A673 (cell line): ENCODE measurements at regions not wholly inside any gene's neighbourhood (a gene's known extent, or its start where the extent isn't known, plus 50 kb on each side); places are given as distances from the start of the nearest gene placed in this dataset.
"Not testable (repeated sequence)": the region's sequence is repeated elsewhere in the genome, so short reads cannot be mapped to it uniquely, and the experiment has no call there.

ENCODE experiments used
- BruUV-seq: library from RNA; stranded (reverse); fragments of 400-500 nt; replicated peaks from 2 replicates; lab custom pipeline; 2021; lab: Mats Ljungman, UMichigan
- CTCF ChIA-PET: fragments of 300-600 bp; sonication (Branson Sonifier 250); formaldehyde crosslinking; loops from one replicate; lab custom pipeline; 2022; ENCODE audit warnings: antibody characterized with exemption; lab: Charles Lee
- POLR2A ChIA-PET: fragments of 300-600 bp; sonication (Branson Sonifier 250); formaldehyde crosslinking; loops from one replicate; lab custom pipeline; 2022; ENCODE audit warnings: antibody characterized with exemption; ENCODE audit not compliant: low non-redundant PET; lab: Charles Lee
- DNase-seq: peaks from one replicate; pipeline ENCODE4 v3.0.0-alpha.2; 2015; ENCODE audit warnings: low spot score
- H3K27ac ChIP-seq: fragments of 200-600 bp; sonication (generic); 2 replicates; pipeline ENCODE4 v1.5.1; 2016; ENCODE audit warnings: mixed run types, low read depth, mild to moderate bottlenecking, mixed read lengths, antibody characterized with exemption, low read length; ENCODE audit not compliant: poor library complexity, severe bottlenecking
- H3K27me3 ChIP-seq: fragments of 200-600 bp; sonication (generic); replicated peaks from 2 replicates; pipeline ENCODE4 v1.6.1; 2017; ENCODE audit warnings: mixed run types, low read depth, mild to moderate bottlenecking, mixed read lengths, antibody characterized with exemption, low read length; ENCODE audit not compliant: insufficient read depth, poor library complexity
- H3K36me3 ChIP-seq: fragments of 200-600 bp; sonication (generic); 2 replicates; pipeline ENCODE4 v1.6.1; 2016; ENCODE audit warnings: mixed run types, mild to moderate bottlenecking, mixed read lengths, antibody characterized with exemption, low read length; ENCODE audit not compliant: insufficient read depth, poor library complexity, severe bottlenecking
- H3K4me1 ChIP-seq: fragments of 200-600 bp; sonication (generic); 2 replicates; pipeline ENCODE4 v1.6.1; 2017; ENCODE audit warnings: mixed run types, mild to moderate bottlenecking, mixed read lengths, antibody characterized with exemption, low read length; ENCODE audit not compliant: insufficient read depth, poor library complexity, severe bottlenecking
- H3K4me3 ChIP-seq: fragments of 200-600 bp; sonication (generic); 2 replicates; pipeline ENCODE4 v1.5.1; 2016; ENCODE audit warnings: low read depth, mixed run types, mild to moderate bottlenecking, mixed read lengths, low read length; ENCODE audit not compliant: poor library complexity, severe bottlenecking
- H3K9me3 ChIP-seq: fragments of 200-600 bp; sonication (generic); 2 replicates; pipeline ENCODE4 v1.6.1; 2016; ENCODE audit warnings: mixed run types, low read depth, mild to moderate bottlenecking, mixed read lengths, antibody characterized with exemption, low read length; ENCODE audit not compliant: poor library complexity, severe bottlenecking
- EZH2 ChIP-seq: fragments of 200-600 bp; sonication (generic); IDR thresholded peaks from 2 replicates; pipeline ENCODE4 v1.6.1; 2017; ENCODE audit warnings: borderline replicate concordance, low read depth, mild to moderate bottlenecking, mixed read lengths, antibody characterized with exemption, low read length; ENCODE audit not compliant: poor library complexity, severe bottlenecking
- intact Hi-C: fragments of 100-400 bp; cut with micrococcal nuclease; formaldehyde crosslinking; loops from one replicate; pipeline ENCODE4 v1.10.0; 2022; ENCODE audit not compliant: unreplicated experiment
- TF ChIP-seq, protein P1 (sequence below): fragments of 300-800, 200-600 bp; sonication (generic); conservative IDR thresholded peaks from 2 replicates; pipeline ENCODE4 v1.5.1; 2017; ENCODE audit warnings: low read depth, mild to moderate bottlenecking, antibody characterized with exemption, low read length, moderate library complexity, mixed read lengths

DNA sequence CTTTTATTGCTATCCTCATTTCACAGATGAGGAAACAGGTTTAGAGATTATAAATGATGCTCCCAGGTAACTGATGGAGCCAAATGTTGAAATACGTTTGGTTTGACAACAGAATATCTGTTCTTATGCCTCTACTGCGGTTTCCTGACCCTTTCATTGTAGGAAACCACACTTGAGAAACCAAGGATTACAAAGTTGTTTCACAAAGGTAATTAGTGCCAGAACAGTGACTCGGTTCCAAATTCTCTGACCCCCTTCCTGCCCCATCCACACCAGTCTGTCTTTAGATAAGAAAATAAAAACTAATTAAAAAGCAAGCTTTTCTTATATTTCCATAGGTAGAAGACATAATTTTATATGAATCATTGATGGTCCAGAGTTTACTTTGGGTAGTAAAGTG, 393.7 kb upstream of the MBL2 start:
- intact Hi-C loops, result no loop called here
- ChIA-PET CTCF (no interaction called here), POLR2A (no interaction called here)
- peaks cover 13% of the 10 kb centered on the region for H3K9me3 ChIP-seq
- BruUV-seq, result no TSS peak
- H3K36me3 ChIP-seq, result no peaks in the 10 kb centered on the region
- no peaks in the 10 kb centered on the region for H3K4me1 ChIP-seq
- no peak for DNase-seq
- no peak overlapping the region for H3K27ac ChIP-seq
- no peak overlapping the region for H3K4me3 ChIP-seq
- TF ChIP-seq EZH2, result no peak
- TF ChIP-seq, protein P1, sequence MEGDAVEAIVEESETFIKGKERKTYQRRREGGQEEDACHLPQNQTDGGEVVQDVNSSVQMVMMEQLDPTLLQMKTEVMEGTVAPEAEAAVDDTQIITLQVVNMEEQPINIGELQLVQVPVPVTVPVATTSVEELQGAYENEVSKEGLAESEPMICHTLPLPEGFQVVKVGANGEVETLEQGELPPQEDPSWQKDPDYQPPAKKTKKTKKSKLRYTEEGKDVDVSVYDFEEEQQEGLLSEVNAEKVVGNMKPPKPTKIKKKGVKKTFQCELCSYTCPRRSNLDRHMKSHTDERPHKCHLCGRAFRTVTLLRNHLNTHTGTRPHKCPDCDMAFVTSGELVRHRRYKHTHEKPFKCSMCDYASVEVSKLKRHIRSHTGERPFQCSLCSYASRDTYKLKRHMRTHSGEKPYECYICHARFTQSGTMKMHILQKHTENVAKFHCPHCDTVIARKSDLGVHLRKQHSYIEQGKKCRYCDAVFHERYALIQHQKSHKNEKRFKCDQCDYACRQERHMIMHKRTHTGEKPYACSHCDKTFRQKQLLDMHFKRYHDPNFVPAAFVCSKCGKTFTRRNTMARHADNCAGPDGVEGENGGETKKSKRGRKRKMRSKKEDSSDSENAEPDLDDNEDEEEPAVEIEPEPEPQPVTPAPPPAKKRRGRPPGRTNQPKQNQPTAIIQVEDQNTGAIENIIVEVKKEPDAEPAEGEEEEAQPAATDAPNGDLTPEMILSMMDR, result no peak
- H3K27me3 ChIP-seq, result no peaks in the 10 kb centered on the region

DNA sequence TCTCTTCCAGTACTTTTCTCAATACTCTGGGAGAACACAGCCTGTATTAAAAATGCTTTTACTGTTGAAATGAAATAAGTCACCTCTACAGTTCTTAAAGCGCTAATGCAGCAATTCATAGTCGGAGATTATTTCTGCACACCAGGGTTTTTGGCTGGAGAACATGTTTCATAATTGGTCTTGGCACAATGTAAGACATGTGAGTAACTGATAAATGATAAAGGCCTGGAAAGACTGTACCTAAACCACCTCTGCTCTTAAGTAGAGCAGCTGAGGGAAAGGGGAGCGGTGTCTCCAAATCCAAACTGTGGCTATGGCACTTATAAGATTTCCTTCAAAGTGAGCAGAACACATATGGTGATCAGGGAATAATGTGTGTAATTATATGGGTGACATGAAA, 390.3 kb upstream of the MBL2 start:
- H3K27ac ChIP-seq, result no peak overlapping the region
- H3K36me3 ChIP-seq, result no peaks in the 10 kb centered on the region
- DNase-seq, result no peak
- no peaks in the 10 kb centered on the region for H3K27me3 ChIP-seq
- no TSS peak for BruUV-seq
- CTCF ChIA-PET, result no interaction called here
- intact Hi-C loops, result no loop called here
- H3K9me3 ChIP-seq, result peaks cover 13% of the 10 kb centered on the region
- no peak for TF ChIP-seq EZH2
- TF ChIP-seq, protein P1, result no peak
- POLR2A ChIA-PET, result no interaction called here
- H3K4me1 ChIP-seq, result no peaks in the 10 kb centered on the region
- no peak overlapping the region for H3K4me3 ChIP-seq

DNA sequence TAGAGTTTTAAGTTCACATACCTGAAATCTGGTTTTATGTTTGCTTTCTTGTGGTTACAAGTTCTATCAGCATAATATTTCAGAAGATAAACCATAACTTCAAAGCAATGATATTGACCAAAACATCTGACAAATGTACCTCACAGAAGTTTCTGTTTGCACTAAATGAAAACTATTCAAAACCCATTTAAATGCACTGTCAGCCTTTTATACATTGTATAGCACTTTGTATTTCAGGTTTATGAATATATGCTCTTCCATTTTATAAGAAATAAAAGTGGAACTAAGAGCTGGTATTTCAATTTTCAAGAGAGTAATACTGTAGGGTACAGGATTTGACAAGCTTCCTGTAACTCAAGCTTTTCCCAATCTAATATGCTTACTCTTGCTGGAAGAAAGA, 388.6 kb upstream of the MBL2 start:
- Histone ChIP-seq H3K27ac (no peak overlapping the region), H3K27me3 (no peaks in the 10 kb centered on the region), H3K4me1 (no peaks in the 10 kb centered on the region), H3K36me3 (no peaks in the 10 kb centered on the region), H3K4me3 (no peak overlapping the region), H3K9me3 (peaks cover 8% of the 10 kb centered on the region)
- CTCF ChIA-PET, result no interaction called here
- no TSS peak for BruUV-seq
- TF ChIP-seq, protein P1, result no peak
- no peak for TF ChIP-seq EZH2
- POLR2A ChIA-PET, result no interaction called here
- intact Hi-C loops, result no loop called here
- DNase-seq, result no peak

DNA sequence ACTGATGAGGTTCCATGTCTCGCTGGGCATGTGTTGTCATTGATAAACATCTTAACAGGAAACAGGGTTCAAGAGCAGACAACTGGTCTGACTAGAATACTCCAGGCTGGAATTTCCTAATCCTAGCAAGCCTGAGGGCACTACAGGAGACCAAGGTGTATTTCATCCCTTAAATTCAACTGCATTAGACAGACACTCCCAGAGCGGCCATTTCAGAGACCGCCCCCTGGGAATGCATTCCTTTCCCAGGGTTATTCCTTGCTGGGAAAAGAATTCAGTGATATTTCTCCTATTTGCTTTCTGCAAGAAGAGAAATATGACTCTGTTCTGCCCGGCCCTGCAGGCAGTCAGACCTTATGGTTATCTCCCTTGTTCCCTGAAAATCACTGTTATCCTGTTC, 383.1 kb upstream of the MBL2 start:
- POLR2A ChIA-PET, H3K4me3 ChIP-seq, H3K27ac ChIP-seq, H3K27me3 ChIP-seq, BruUV-seq, DNase-seq, CTCF ChIA-PET, H3K4me1 ChIP-seq, H3K36me3 ChIP-seq, intact Hi-C loops: not testable (repeated sequence)
- H3K9me3 ChIP-seq, result peaks cover 11% of the 10 kb centered on the region
